ENCODE measurements at regions not wholly inside any gene's neighbourhood (a gene's known extent, or its start where the extent isn't known, plus 50 kb on each side); places are given as distances from the start of the nearest gene placed in this dataset.
A peak's percentile ranks its signal among the peaks of the same experiment; 100 is the strongest.

- no peak for TF ChIP-seq PRDM15 (CRISPR knock-in tag; IDR thresholded peaks at IDR 0.05)
- no peak for TF ChIP-seq TAF1 (IDR thresholded peaks at IDR 0.05; ENCODE audit: borderline replicate concordance, low read depth, low read length)
Observed at GRCh38 chr4:82268826-82269193, 105.0 kb downstream of the HNRNPD start (continued).

- BruUV-seq (replicated peaks), result no TSS peak
- Histone ChIP-seq H3K36me3 (ENCODE audit: control insufficient read depth in 2 of 2, insufficient read depth in 2 of 2, low read length in 1 of 2) (no peaks in the 10 kb centered on the region), H3K79me2 (ENCODE audit: control insufficient read depth, insufficient read depth, low read length) (no peaks in the 10 kb centered on the region), H2AFZ (ENCODE audit: control insufficient read depth, low read depth, low read length) (no peak overlapping the region), H3K4me1 (ENCODE audit: control insufficient read depth, insufficient read depth, low read length) (no peaks in the 10 kb centered on the region), H3K4me2 (ENCODE audit: control insufficient read depth, insufficient read depth) (no peak overlapping the region), H3K27ac (ENCODE audit: control insufficient read depth, insufficient read depth) (no peak overlapping the region), H3K27me3 (replicated peaks in 1 of 2; ENCODE audit: control insufficient read depth in 2 of 2, insufficient read depth in 2 of 2, low read length in 1 of 2) (no peaks in the 10 kb centered on the region; a peak in 1 of 4 replicates), H4K20me1 (ENCODE audit: control insufficient read depth, insufficient read depth) (no peaks in the 10 kb centered on the region), H3K9me3 (replicated peaks; ENCODE audit: control insufficient read depth, insufficient read depth, low read length) (no peaks in the 10 kb centered on the region), H3K9ac (ENCODE audit: control insufficient read depth, insufficient read depth, low read length) (no peak overlapping the region), H3K4me3 (no peak overlapping the region)
- TF ChIP-seq ZBTB11 (CRISPR knock-in tag; IDR thresholded peaks at IDR 0.05), result no peak
- TF ChIP-seq CTCF (IDR thresholded peaks at IDR 0.05 in 2 of 3, conservative IDR thresholded peaks at IDR 0.05 in 1 of 3; ENCODE audit: control insufficient read depth in 2 of 3, extremely low read depth in 1 of 3, insufficient read depth in 1 of 3, low read depth in 3 of 3, low read length in 3 of 3), result peak; percentile 72 to 85 (median 72)
- peak; percentile 63; the same call in 1 of the 2 replicates for TF ChIP-seq SMC3 (IDR thresholded peaks at IDR 0.05; ENCODE audit: borderline replicate concordance, low read length)
- no peak for TF ChIP-seq NFYA (IDR thresholded peaks at IDR 0.05; ENCODE audit: borderline replicate concordance, low read depth, low read length)
- peak; percentile 81 for TF ChIP-seq RAD21 (IDR thresholded peaks at IDR 0.05; ENCODE audit: insufficient read depth, low read depth, low read length)
- peak; percentile 22; the same call in 1 of the 2 replicates for TF ChIP-seq RUNX3 (IDR thresholded peaks at IDR 0.05; ENCODE audit: low read length)
- ChIA-PET SMC1A (ENCODE audit: uncharacterized antibody, unreplicated experiment) (interaction anchor here (1.8 to 1.9 kb wide), 2 partner anchors 92 to 801 kb away, joined by 4 to 9 read pairs; no protein-coding TSS in a partner anchor), CTCF (interaction anchor here (0.6 to 2.7 kb wide), 6 partner anchors 13 to 1905 kb away, joined by 3 to 18 read pairs (median 5); no protein-coding TSS in a partner anchor), POLR2A (interaction anchor here (0.6 kb wide), 1 partner anchor 319 kb away, joined by 4 read pairs; no protein-coding TSS in a partner anchor), RAD21 (ENCODE audit: unreplicated experiment) (interaction anchor here (0.8 to 1.1 kb wide), 2 partner anchors 15 to 92 kb away, joined by 3 read pairs; no protein-coding TSS in a partner anchor)
- ATAC-seq (peak; percentile 97), DNase-seq (ENCODE audit: low read depth, low spot score) (no peak), FAIRE-seq (peak; percentile 13)
- in situ Hi-C loops (cut with MboI), result no loop called here
- intact Hi-C loops (cut with micrococcal nuclease; ENCODE audit: unreplicated experiment), result loop anchor here (2.0 to 5.0 kb wide), 2 partner anchors 801 to 861 kb away; no protein-coding TSS in a partner anchor
- WGBS (ENCODE audit: insufficient coverage, insufficient replicate concordance, low lambda C conversion rate, missing lambda C conversion rate), result 15% methylated on average over 4 of the region's 4 CpGs
Observed at GRCh38 chr4:82268050-82268825, 105.6 kb downstream of the HNRNPD start.

All from GM12878 (cell line).